Cardiac muscle cell (in vitro differentiated cells and primary cell): ENCODE measurements at regions not wholly inside any gene's neighbourhood (a gene's known extent, or its start where the extent isn't known, plus 50 kb on each side); places are given as distances from the start of the nearest gene placed in this dataset.

Source experiments
- DNase-seq, 2 donors: peaks; one replicate each; pipeline versions ENCODE4 v3.0.0 to v3.0.0-alpha.2; 2010 to 2017; ENCODE audit warnings: low read depth in 1 of 2, low spot score in 1 of 2
- H3K27ac ChIP-seq: fragments of 200-600 bp; sonication (generic); 2 replicates; pipeline ENCODE4 v1.5.1; 2016
- H3K27me3 ChIP-seq: fragments of 200-600 bp; sonication (generic); 2 replicates; pipeline ENCODE4 v1.6.0; 2016; ENCODE audit warnings: control low read depth
- H3K36me3 ChIP-seq: fragments of 200-600 bp; sonication (generic); 2 replicates; pipeline ENCODE4 v1.5.1; 2016; ENCODE audit warnings: control low read depth
- H3K4me1 ChIP-seq: fragments of 200-600 bp; sonication (generic); 2 replicates; pipeline ENCODE4 v1.8.1; 2017; ENCODE audit warnings: low read depth, mild to moderate bottlenecking, mixed run types
- H3K4me3 ChIP-seq: fragments of 200-600 bp; sonication (generic); 2 replicates; pipeline ENCODE4 v1.5.1; 2016; ENCODE audit warnings: mild to moderate bottlenecking
- H3K9me3 ChIP-seq: fragments of 200-600 bp; sonication (generic); 2 replicates; pipeline ENCODE4 v1.5.1; 2017; ENCODE audit warnings: low read depth, mild to moderate bottlenecking, control low read depth
- TF ChIP-seq, protein P1 (sequence below): IDR thresholded peaks from 2 replicates; pipeline ENCODE4 v1.5.1; 2012; ENCODE audit warnings: low read depth, mild to moderate bottlenecking, low read length

DNA sequence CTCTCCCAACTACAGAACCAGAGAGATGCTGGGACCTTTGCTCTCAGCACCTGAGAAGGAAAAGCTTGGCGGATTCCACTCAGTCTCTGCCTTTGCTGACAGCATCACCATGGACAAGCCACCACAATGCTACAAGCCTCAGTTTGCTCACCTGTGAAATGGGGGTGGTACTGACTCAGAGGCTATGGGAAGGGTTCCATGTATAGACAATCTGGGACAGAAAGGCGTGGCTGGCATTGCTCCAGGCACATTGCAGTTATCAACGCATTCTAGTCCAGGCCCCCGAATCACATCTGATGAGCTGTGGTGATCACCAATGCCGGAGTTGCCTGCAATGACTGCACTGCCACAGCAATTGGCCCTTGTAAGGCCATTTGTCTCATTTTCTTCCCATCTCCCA lies 72.6 kb downstream of the ISX start:
- Histone ChIP-seq H3K9me3 (no peaks in the 10 kb centered on the region), H3K36me3 (no peaks in the 10 kb centered on the region), H3K4me3 (no peak overlapping the region), H3K27me3 (no peaks in the 10 kb centered on the region), H3K4me1 (peaks cover 15% of the 10 kb centered on the region), H3K27ac (no peak overlapping the region)
- DNase-seq = no peak
- TF ChIP-seq, protein P1, sequence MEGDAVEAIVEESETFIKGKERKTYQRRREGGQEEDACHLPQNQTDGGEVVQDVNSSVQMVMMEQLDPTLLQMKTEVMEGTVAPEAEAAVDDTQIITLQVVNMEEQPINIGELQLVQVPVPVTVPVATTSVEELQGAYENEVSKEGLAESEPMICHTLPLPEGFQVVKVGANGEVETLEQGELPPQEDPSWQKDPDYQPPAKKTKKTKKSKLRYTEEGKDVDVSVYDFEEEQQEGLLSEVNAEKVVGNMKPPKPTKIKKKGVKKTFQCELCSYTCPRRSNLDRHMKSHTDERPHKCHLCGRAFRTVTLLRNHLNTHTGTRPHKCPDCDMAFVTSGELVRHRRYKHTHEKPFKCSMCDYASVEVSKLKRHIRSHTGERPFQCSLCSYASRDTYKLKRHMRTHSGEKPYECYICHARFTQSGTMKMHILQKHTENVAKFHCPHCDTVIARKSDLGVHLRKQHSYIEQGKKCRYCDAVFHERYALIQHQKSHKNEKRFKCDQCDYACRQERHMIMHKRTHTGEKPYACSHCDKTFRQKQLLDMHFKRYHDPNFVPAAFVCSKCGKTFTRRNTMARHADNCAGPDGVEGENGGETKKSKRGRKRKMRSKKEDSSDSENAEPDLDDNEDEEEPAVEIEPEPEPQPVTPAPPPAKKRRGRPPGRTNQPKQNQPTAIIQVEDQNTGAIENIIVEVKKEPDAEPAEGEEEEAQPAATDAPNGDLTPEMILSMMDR = no peak

DNA sequence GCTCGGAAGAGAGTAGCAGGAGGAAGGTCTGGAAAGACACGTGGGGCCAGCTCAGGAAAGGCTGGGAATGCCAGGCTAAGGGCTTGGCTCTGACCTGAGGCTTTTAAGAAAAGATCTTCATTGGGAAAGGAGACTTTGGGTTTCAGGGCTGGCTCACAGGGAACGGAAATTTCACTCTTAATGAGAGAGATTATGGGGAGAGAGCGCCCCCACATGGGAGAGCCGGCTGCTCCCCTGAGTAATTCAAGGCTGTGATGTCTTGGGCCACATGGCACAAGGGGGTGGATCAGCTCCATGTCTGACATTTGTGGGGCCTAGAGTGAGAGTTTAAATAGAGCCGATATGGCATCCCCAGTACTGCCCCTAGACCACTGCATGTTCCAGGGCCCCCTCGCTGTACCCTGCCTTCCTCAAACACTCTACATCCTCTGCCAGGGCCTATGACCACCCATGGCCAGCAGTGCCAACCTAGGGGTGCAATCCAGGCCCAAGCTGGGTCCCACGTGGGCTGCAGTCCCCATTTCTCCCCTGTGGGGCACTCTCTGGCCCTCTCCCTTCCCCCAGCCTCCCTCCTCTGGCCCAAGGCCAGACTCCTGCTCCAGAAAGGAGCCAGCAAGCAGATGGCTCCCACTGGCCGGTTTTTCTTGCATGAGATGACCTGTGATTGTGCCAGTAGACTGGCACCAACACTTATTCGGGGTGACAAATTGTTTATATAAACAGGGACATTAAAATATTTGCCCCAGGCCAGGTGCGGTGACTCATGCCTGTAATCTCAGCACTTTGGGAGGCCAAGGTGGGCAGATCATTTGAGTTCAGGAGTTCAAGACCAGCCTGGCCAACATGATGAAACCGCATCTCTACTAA lies 75.2 kb downstream of the ISX start:
- H3K36me3 ChIP-seq = no peaks in the 10 kb centered on the region
- H3K27me3 ChIP-seq = no peaks in the 10 kb centered on the region
- no peak overlapping the region for H3K27ac ChIP-seq
- DNase-seq = peak in 1 of 2 donors; percentile 60
- H3K9me3 ChIP-seq = no peaks in the 10 kb centered on the region
- TF ChIP-seq, protein P1 = no peak
- no peak overlapping the region for H3K4me3 ChIP-seq
- H3K4me1 ChIP-seq = no peaks in the 10 kb centered on the region

DNA sequence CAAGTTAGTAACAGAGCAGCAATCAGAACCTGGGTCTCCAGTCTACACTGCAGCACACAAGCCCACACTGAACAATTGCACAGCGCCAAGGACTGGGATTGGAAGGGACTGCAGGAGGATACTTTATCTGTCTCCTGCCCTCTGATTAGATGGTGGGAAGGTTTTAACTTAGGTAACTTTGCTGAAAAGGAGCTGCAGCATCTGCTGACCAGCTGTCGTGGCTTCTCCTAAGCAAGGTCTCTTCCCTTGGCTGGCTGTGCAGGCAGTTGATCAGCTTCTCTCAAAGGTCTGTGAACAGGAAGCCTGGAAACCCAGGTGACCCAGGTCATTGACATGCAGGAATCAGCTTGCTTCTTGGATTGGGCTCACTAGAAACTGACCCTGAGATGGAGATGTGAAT lies 82.4 kb downstream of the ISX start:
- no peaks in the 10 kb centered on the region for H3K27me3 ChIP-seq
- DNase-seq = no peak
- H3K36me3 ChIP-seq = no peaks in the 10 kb centered on the region
- TF ChIP-seq, protein P1 = no peak
- H3K4me3 ChIP-seq = no peak overlapping the region
- H3K9me3 ChIP-seq = no peaks in the 10 kb centered on the region
- H3K4me1 ChIP-seq = no peaks in the 10 kb centered on the region
- no peak overlapping the region for H3K27ac ChIP-seq

DNA sequence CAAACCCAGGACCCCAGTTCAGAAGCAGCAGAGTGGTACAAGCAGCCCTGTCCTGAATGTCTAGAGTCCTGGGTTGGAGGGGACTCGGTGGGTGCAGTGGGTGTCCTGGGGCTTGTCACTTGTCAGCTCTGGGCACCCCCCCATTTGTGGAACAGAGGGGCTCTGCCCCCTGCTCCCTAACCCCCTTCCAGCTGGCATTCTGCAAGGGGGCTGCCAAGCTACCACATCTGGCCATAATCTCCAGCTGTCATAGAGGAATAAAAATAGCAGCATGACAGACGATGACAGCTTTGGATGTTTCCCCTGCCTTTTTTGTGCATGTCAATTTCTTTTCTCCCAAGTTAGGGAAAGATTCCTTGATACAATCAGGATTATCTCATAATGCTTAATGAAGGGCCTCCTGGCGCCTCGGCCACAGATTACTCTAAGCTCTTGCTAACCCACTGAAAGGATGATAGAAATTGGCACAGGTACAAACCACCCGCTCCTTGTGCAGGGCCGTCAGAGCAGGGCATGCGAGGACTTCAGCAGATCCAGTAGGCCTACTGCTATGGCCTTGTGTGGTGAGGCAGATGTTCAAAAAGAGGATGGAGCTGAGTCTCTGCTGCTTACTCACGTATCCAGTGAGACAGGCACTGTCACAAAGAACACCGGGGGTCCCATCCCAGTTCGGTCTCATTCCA lies 83.0 kb downstream of the ISX start:
- no peak for DNase-seq
- H3K36me3 ChIP-seq = no peaks in the 10 kb centered on the region
- H3K4me3 ChIP-seq = no peak overlapping the region
- no peak overlapping the region for H3K27ac ChIP-seq
- H3K27me3 ChIP-seq = no peaks in the 10 kb centered on the region
- no peaks in the 10 kb centered on the region for H3K4me1 ChIP-seq
- TF ChIP-seq, protein P1 = no peak
- no peaks in the 10 kb centered on the region for H3K9me3 ChIP-seq

DNA sequence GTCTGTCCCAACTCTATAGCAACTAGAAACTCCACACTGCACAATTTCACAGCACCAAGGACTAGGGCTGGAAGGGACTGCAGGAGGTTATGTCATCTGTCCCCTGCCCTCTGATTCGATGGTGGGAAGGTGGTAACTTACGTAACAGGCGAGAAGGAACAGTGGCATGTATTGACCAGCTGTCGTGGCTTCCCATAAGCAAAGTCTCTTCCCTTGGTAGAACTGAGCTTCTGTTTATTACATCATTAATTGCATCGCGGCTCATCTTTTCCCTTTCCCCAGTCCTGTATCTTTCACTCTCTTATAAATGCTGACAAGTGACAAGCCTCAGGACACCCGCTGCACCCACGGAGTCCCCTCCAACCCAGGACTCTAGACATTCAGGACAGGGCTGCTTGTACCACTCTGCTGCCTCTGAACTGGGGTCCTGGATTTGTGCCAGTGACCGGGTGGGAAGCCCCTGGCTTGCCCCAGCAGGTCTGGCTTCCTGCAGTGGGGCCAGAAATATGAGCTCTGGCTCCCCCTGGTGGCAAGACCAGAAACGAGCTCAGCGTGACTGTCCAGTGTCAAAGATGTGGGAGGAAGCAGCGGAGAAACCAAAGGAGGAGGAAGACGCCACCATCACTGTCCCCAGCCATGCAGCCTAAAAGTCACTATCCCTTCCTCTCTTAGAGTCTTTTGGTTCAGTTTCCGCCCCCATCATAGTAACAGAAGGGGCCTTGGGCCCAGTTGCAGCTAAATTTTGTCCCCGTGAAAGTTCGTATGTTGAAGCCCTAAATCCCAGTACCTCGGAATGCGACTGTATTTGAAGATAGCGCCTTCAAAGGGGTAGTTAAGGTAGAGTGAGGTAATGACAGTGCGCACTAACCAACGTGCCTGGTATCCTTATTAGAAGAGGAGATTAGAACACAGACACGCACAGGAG lies 84.5 kb downstream of the ISX start:
- no peak overlapping the region for H3K27ac ChIP-seq
- no peak overlapping the region for H3K4me3 ChIP-seq
- TF ChIP-seq, protein P1 = peak; percentile 80
- no peaks in the 10 kb centered on the region for H3K36me3 ChIP-seq
- peak; percentile 55 to 75 for DNase-seq
- no peaks in the 10 kb centered on the region for H3K4me1 ChIP-seq
- H3K9me3 ChIP-seq = no peaks in the 10 kb centered on the region
- H3K27me3 ChIP-seq = no peaks in the 10 kb centered on the region
